Activated CD8-positive, alpha-beta memory T cell treated with anti-CD3 and anti-CD28 coated beads for 4 hours (primary cell): ENCODE measurements at regions not wholly inside any gene's neighbourhood (a gene's known extent, or its start where the extent isn't known, plus 50 kb on each side); places are given as distances from the start of the nearest gene placed in this dataset.
"Not testable (repeated sequence)": the region's sequence is repeated elsewhere in the genome, so short reads cannot be mapped to it uniquely, and the experiment has no call there.

Experiments
- DNase-seq, 2 donors: peaks; one replicate each; pipeline ENCODE4 v3.0.0-alpha.2; 2020; ENCODE audit warnings: low read depth in 2 of 2

DNA sequence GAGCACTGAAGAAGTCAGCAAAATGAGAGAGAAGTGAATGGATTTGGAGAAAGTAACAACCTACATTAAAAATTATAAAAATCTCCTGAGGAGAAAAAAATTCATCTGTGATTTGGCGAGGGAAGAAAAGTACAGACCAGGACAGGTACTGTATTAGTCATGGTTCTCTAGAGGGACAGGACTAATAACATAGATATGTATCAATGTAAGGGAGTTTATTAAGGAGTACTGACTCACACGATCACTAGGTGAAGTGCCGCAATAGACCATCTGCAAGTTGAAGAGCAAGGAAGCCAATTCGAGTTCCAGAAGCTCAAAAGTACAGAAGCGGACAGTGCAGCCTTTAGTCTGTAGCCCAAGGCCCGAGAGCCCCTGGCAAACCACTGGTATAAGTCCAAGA is 1004.4 kb upstream of the ALCAM start:
- DNase-seq = no peak

DNA sequence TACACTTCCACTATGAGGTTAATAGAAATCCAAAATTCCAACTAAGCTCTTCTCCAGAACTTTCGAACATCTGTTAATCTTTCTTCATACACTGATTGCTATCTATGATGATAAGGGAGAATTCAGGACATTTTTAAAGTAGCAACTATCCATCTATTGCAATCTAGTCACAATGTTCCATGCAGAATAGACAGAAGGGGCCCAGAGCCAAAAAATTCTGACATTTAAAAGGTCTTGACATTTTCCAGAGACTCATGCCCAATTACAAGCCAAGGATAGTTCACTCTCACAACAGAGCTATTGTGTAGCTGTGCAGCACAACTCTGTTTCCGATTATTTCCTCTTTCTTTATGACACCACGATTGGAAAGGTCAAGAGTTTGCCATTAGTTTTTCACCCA is 999.7 kb upstream of the ALCAM start:
- no peak for DNase-seq

DNA sequence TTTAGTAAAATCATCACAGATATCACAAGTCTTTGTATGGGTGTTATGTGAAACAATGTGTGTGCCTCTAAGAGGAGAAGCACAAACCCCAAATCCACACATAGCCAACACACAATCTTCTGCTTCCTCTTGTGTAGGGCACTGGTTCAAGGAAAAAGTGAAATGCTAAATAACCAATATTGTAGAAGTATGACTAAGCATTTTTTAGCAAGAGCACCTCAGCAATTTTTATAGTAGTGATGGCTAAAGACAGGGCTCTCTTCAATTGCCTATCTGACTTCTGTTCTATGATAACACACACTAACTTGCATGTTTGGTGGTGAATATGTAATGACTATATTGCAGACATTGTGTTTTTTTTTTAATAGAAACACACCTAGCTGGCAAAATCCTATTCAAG is 997.9 kb upstream of the ALCAM start:
- no peak for DNase-seq

DNA sequence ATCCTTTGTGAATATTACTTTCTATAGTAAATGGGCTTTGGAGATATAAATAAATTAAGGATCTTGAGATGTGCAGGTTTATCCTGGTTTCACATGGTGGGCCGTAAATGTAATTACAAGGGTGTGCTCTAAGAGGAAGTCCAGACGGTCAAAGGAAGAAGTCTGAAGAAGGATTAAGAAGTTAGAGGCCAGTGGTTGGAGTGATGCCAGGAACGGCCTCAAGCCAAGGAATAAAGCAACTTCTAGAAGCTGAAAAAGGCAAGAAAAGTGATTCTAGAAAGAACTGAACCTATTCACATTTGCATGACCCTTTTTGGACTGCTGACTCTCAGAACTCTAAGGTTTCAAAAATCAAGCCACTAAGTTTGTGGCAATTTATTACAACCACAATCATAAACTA is 981.3 kb upstream of the ALCAM start:
- DNase-seq = no peak

DNA sequence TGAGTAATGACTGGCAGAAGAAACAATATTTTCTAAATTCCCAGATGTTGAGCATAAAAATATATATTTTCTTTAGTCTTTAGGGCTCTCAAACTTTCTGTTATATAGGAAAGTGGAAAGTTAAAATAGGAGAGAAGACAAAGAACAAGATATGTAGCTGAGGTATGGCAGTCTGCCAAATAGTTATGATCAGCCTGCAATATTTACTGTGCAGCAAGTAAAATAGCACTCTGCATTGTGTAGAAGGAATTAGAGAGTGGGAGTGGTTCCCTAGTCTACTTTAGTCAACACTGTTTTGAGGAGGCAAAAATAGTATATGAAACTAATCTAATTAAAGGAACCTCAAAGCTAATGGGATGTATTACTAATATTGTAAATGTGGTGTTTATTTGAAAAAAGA is 978.1 kb upstream of the ALCAM start:
- no peak for DNase-seq

DNA sequence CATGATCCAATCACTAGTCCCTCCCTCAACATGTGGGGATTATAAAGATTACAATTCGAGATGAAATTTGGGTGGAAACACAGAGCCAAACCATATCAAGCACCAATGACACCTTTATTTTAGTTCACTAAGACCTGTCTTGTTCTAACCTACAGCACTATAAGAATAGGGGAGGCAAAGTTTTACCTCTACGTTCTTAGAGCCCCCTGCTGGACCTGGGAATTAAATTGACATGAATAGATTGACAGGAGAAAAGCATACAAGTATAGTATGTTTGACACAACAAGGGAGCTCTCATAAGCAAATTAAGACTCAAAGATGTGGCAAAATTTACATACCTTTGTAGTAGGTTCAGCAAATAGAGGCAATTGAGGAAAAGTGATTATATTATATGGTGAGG is 974.4 kb upstream of the ALCAM start:
- DNase-seq = no peak

DNA sequence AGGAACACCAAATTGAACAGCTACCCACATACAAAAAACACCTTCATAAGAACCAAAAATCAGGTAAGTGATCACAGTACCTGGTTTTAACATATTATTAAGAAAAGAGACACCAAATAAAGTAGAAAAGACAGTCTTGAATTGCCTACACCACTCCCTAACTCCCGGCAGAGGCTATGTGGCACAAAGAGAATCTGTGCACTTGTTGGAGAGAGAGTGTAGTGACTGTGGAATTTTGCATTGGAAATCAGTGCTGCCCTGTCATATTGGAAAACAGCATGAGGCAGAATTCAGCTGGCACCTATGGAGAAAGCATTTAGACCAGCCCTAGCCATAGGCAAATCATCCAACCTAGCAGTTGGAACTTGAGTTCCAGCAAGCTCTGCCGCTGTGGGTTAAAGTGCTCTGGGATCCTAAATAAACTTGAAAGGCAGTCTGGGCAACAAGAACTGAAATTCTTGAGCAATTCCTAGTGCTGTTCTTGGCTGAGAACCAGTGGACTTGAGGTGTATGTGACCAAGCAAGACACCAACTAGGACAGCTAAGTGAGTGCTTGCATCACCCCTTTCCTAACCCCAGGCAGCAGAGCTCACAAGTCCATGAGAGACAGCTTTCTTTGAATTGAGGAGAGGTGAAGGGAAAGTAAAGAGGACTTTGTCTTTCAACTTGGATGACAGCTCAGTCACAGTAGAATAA is 969.6 kb upstream of the ALCAM start:
- DNase-seq = no peak

DNA sequence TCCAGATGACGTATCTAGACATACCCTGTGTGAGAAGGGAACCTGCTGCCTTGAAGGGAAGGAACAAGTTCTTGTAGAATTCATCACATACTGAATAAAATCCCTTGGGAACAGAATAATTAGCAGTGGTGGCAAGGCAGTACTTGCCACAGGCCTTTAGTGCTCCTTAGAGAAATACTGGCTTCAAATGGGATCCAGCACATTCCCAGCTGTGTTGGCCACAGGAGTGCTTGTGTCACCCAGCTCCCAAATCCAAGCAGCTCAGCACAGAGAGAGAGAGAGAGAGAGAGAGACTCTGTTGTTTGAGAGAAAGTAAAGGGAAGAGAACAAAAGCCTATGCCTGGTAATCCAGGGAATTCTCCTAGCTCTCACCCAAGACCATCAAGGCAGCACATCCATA is 969.0 kb upstream of the ALCAM start:
- DNase-seq = no peak

DNA sequence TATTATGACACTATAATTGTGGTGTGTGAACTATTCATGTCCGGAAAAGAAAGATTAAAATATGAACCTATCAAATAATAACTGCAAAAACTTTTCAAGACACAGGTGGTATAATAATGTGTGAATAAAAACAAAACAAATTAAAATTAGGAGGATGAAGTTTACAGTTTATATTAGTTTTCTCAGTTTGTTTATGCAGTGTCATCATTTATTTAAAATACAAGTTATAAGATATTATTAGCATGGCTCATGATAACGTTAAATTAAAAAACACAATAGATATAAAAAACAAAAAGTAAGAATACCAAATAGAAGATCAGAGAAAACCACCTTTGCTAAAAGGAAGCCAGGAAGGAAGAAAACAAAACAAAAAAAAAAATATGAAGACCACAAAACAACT is 963.8 kb upstream of the ALCAM start:
- DNase-seq = no peak

DNA sequence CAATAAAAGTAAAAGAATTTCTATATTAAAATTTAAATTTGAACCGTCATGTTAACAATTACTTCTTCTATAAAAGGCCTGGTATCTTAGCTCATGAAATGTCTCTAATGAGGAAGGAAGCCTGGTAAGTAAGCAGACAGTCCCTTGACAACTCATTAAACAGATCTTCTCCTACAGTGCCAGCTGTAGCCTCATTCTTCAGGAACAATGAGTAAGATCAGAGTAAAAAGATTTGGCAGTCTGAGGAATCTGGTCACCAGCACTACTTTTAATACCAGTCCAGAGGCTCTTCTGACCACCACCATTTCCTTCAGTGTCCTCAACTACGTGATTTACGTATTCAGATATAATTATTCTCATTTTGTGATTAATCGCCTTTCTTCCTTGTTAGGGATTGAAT is 955.0 kb upstream of the ALCAM start:
- DNase-seq = no peak

DNA sequence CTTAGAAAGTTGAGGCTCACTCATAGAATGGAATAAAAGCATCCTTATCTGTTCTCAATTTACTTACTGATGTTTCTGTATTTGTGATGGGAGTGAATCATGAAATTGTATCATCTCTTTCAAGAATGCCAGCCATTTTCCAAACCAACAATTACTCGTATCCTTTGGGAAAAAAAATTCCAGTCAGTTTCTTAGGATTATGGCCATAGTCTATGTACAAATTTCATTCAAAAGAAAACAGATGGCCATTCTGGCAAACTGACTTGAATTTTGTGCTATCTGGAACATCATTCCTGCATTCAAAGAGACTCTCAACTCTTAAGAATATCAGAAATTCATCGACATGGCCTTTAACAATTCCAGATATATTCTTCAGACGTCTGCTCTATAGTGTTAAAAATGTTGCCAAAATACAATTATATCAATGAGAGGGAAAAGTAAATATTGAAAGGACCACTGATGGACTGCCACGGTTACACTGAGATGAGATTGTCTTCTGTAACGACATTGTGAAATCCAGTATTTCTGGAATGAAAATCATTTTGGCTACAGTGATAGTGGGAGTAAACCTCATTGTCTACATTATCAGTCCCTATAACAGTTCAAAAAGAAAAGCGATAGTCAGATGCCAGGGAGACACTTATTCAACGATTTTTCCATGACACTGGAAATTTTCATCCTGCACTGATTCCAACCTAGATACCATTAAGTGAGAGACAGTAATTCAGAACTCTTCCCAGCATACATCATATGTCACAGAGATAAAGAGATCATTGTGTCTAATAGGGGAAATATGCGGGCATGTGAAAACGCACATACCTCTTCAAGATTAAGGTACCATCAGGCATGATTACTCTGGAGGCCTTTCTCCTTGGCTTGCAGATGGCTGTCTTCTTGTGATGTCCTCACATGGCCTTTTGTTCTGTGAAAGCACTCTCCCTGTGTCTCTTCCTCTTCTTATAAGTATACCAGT is 953.8 kb upstream of the ALCAM start:
- no peak for DNase-seq

DNA sequence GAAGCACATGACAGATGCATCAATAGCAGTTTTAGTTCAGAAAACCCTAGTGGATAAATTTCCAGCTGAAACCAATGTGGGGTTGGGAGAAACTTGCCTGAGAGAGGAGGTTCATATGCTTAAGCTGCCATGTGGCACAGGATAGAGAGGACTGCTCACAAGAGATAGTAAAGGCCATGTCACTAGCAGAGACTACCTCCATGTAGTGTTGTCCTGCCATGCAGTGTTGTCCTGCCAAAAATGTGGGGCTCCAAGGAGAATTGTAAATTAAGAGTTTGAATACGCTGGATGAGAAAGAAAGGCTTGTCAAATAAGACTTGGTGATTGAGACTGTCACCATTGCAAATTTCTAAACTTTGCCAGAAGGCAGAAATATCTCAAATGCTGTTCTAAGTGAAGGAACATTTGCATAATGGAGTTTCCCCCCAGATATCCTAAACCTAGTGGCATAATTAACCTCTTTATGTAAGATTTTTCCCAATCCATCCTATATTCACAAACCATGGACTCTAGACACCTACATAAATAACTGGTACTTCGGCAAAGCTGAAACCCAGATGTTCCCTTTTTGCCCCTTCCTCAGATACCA is 938.3 kb upstream of the ALCAM start:
- no peak for DNase-seq

DNA sequence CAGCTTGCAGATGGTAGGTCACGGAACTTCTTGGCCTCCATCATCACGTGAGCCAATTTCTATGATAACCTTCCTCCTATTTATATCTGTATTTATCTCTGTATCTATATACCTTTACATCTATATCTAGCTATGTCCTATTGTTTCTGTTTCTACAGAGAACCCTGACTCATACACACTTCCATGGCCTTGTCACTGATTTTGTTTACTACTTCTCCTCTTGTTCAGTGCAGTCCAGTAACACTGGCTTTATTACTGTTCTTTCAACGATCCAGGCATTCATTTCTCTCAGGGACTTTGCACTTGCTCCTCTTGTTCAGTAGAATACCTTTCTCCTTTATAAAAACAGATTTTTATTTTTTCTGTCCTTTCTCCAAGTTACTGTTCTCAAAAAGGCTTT is 937.0 kb upstream of the ALCAM start:
- DNase-seq = no peak

DNA sequence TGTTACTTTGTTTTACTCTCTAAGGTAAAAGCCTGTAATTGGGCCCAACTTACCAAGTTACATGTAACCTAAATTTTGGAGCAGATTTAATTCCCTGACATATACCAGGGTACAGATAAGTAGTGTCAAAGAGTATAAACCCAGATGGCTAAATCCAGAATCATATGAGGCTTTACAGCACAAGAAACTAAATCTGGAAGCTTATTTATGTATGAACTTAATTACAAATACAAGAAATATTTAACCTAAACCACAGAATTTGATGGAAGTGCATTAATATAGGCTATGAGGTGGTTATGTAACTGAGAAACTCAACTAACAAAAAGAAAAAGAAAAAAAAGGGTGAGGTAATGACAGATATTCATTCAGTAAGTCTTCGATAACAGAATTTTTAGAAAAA is 930.2 kb upstream of the ALCAM start:
- DNase-seq = no peak

DNA sequence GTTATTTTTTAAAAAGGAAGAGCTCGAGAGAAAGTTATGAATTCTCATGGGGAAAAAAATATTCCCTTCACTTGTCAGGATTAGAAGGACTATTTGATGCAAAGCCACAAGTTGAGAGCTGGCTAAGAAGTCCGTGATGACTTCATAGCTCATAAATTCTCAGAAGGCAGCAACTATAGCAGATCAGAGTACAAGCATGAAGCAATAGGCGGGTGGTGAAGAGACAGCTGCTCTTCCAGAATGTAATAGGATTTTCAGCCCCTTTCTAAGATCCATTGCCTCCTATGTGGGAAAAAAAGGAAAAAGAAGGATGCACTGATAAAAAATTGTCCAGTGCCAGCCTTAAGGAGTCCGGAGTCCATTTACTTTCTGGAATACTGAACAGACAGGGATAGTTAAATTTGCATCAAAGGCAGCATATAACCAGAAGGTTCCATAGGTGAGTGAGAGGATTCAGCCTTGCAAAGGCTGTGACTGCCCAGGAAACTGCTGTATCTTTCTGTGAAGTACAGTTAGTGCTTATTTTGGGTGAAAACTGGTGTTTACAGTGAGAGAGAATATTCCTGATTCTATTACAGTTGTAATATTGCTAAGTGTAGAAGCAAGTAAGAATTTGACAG is 929.5 kb upstream of the ALCAM start:
- no peak for DNase-seq

DNA sequence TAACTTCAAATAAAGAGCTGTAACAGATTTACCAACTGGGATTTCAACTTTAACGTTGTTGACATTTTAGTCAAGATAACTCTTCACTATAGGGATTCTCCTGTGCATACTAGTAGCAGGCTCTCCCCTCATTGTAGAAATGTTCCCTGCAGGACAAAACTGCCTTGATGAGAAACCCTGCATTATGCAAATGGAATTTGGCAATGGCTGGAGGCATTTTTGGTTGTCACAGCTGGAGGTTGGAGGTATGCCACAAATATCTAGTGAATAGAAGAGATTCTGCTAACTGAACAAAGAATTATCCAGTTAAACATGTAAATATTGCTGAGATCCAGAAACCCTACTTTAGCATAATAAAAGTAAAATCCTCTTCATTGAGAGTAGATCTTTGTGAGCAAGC is 928.8 kb upstream of the ALCAM start:
- no peak for DNase-seq

DNA sequence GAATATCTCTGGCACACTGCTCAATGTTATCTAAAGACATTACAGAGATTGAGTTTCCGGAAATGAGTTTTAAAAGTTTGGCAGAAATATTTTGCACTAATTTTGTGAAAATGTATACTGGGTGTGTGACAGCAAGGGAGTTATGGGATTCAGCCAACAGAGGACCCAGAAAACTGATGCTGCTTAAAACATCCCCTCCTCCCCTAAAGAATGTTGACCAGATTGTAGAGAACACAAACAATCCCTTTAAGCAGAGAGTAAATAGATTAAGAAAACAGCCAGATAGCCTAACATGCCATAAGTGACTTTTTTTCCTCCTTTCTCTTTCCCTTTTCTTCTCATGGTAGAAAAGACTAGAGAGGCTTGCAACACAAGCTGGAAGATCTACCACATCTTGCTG is 928.0 kb upstream of the ALCAM start:
- no peak for DNase-seq

DNA sequence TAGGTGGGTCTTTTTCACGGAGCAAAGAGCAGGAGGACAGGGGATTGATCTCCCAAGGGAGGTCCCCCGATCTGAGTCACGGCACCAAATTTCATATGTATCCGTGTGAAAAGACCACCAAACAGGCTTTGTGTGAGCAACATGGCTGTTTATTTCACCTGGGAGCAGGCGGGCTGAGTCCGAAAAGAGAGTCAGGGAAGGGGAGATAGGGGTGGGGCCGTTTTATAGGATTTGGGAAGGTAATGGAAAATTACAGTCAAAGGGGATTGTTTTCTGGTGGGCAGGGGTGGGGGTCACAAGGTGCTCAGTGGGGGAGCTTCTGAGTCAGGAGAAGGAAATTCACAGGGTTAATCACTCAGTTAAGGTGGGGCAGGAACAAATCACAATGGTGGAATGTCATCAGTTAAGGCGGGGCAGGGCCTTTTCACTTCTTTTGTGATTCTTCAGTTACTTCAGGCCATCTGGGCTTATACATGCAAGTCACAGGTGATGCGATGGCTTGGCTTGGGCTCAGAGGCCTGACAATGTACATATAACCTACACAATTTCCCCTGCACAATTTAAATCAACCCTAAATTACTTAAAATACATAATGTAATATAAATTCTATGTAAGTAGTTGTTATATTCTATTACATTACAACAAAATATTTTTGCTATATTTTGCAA is 921.3 kb upstream of the ALCAM start:
- not testable (repeated sequence) for DNase-seq

DNA sequence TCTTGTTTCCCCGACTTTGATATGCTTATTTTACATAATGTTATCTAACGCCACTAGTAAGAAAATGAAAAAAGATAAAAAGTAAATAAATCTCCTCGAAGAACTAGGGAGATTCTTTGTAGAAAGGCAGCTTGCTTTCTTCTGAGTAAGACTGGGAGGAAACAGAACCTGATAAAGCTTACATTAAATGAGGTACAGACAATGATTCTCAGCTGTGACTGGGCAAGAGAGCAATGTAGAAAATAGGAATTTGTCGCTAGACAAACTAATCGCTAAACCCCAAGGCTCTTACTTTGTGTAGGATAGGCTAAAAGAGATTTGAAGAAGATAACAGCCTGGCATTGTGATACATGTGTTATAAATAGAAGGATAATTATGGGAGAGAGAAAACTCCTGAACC is 919.0 kb upstream of the ALCAM start:
- DNase-seq = no peak

DNA sequence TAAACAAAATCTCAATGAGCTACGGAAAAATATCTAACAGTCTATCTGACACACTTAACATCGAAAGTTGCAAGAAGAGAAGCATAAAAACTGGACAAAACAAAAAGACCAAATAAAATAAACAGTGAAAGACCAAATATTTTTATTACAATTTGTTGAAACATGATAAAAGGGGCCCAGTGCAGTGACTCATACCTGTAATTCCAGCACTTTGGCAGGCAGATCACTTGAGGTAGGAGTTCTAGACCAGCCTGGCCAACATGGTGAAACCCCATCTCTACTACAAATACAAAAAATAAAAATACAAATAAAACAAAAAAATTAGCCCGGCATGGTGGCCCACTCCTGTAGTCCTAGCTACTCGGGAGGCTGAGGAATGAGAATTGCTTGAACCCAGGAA is 914.0 kb upstream of the ALCAM start:
- no peak for DNase-seq

DNA sequence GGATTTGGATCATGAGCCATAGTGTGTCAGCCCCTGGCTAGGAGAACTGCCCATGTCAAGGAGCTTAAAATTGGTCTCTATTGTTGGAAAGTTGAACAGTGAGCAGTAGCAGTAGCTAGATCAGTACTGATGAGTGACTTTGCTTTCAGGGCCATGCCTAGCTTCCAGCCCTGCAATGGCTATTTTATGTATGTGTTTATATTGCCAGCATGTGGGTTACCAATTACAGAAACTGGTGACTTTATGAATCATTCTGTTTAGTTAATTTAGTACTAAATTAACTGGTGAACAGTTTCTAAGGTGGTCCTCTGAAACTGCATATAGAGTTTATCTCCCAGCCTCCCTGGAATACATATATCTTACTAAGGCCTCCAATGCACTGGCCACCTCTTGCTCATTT is 908.1 kb upstream of the ALCAM start:
- no peak for DNase-seq
